22Rv1 (cell line): ENCODE measurements at regions not wholly inside any gene's neighbourhood (a gene's known extent, or its start where the extent isn't known, plus 50 kb on each side); places are given as distances from the start of the nearest gene placed in this dataset.

Source experiments
- H3K27ac ChIP-seq: fragments of 450-650 bp; 2 replicates; pipeline ENCODE4 v1.5.1; 2017
- ZFX ChIP-seq: fragments of 450-650 bp; IDR thresholded peaks from 2 replicates; pipeline ENCODE4 v1.6.1; 2017; ENCODE audit warnings: antibody characterized with exemption, borderline replicate concordance
- TF ChIP-seq, protein P1 (sequence below): fragments of 450-650 bp; IDR thresholded peaks from 2 replicates; pipeline ENCODE4 v1.5.1; 2017; ENCODE audit warnings: mild to moderate bottlenecking

GRCh38 chr2:126766295-126766968 lies 110.5 kb downstream of the GYPC start:
- TF ChIP-seq, protein P1, sequence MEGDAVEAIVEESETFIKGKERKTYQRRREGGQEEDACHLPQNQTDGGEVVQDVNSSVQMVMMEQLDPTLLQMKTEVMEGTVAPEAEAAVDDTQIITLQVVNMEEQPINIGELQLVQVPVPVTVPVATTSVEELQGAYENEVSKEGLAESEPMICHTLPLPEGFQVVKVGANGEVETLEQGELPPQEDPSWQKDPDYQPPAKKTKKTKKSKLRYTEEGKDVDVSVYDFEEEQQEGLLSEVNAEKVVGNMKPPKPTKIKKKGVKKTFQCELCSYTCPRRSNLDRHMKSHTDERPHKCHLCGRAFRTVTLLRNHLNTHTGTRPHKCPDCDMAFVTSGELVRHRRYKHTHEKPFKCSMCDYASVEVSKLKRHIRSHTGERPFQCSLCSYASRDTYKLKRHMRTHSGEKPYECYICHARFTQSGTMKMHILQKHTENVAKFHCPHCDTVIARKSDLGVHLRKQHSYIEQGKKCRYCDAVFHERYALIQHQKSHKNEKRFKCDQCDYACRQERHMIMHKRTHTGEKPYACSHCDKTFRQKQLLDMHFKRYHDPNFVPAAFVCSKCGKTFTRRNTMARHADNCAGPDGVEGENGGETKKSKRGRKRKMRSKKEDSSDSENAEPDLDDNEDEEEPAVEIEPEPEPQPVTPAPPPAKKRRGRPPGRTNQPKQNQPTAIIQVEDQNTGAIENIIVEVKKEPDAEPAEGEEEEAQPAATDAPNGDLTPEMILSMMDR: no peak
- no peak for TF ChIP-seq ZFX

DNA sequence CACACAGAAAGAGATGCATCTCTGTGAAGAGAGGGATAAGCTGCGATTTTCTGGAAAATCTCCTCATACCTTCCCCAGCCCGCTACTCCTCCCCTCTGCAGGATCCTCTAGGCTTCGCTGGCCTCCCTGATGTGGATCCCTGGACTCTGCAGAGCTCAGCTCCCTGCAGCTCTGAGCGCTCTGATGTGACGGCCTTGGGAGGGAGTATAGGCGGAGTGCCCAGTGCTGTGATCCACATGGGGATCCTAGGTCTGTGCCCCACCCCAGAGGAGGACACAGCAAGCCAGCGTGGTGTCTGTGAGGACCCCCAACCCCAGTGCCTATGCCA lies 111.0 kb downstream of the GYPC start:
- no peak for TF ChIP-seq ZFX
- TF ChIP-seq, protein P1: no peak
- H3K27ac ChIP-seq: no peak overlapping the region

More at GRCh38 chr2:126766295-126766968, 110.5 kb downstream of the GYPC start:
- no peak overlapping the region for H3K27ac ChIP-seq

GRCh38 chr2:126769118-126769517 lies 113.2 kb downstream of the GYPC start:
- TF ChIP-seq ZFX: no peak
- TF ChIP-seq, protein P1: no peak

DNA sequence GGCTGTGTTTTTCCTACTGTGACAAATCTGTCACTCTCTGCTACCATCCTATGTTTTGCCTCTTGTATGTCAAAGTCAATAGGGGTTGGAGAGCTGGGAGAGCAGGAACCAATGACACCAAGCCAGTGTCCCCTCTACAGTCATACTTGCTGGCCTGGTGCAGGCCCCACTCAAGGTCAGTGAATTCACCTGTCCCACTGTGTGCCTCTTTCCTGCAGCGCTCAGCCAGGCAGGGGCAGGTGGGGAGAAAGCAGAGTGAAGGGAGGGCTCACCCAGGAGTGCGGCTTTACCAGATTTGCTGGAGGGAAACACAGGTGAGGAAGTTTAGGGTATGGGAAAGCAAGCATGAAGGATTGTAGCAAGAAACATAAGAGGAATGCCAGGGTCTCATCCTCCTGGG lies 114.5 kb downstream of the GYPC start:
- no peak overlapping the region for H3K27ac ChIP-seq
- TF ChIP-seq ZFX: no peak
- TF ChIP-seq, protein P1: no peak

More at GRCh38 chr2:126769118-126769517, 113.2 kb downstream of the GYPC start:
- no peak overlapping the region for H3K27ac ChIP-seq

GRCh38 chr2:126771094-126771493 lies 115.1 kb downstream of the GYPC start:
- no peak overlapping the region for H3K27ac ChIP-seq
- TF ChIP-seq, protein P1: no peak

- no peak for TF ChIP-seq ZFX
- TF ChIP-seq, protein P1: no peak
Measured at GRCh38 chr2:126771501-126772195, 115.7 kb downstream of the GYPC start.

GRCh38 chr2:126774290-126774689 lies 118.3 kb downstream of the GYPC start:
- no peak for TF ChIP-seq ZFX
- TF ChIP-seq, protein P1: no peak
- H3K27ac ChIP-seq: no peak overlapping the region

More at GRCh38 chr2:126771501-126772195, 115.7 kb downstream of the GYPC start:
- H3K27ac ChIP-seq: no peak overlapping the region
